RWPE2 (cell line): ENCODE measurements at regions not wholly inside any gene's neighbourhood (a gene's known extent, or its start where the extent isn't known, plus 50 kb on each side); places are given as distances from the start of the nearest gene placed in this dataset.

ENCODE experiments used
- ATAC-seq: fragments of 200-7000 bp; cut with Tn5 transposase; 3 replicates; pipeline ENCODE4 v1.9.1; 2021; ENCODE audit warnings: low read depth
- DNase-seq: peaks from one replicate; pipeline ENCODE4 v3.0.0-alpha.2; 2020; ENCODE audit warnings: low spot score
- H3K27ac ChIP-seq: fragments of 450-650 bp; 2 replicates; pipeline ENCODE4 v1.5.1; 2017; ENCODE audit warnings: mild to moderate bottlenecking; ENCODE audit not compliant: poor library complexity, severe bottlenecking
- H3K27me3 ChIP-seq: fragments of 250-450 bp; sonication (Bioruptor Pico); 2 replicates; pipeline ENCODE4 v1.5.1; 2021; ENCODE audit warnings: mild to moderate bottlenecking, moderate library complexity; ENCODE audit not compliant: insufficient read depth, poor library complexity, severe bottlenecking
- H3K36me3 ChIP-seq: fragments of 250-450 bp; sonication (Bioruptor Pico); 2 replicates; pipeline ENCODE4 v1.5.1; 2020; ENCODE audit warnings: low read depth, mild to moderate bottlenecking, moderate library complexity
- H3K4me1 ChIP-seq: fragments of 250-450 bp; sonication (Bioruptor Pico); 2 replicates; pipeline ENCODE4 v1.5.1; 2021; ENCODE audit warnings: mild to moderate bottlenecking, moderate library complexity; ENCODE audit not compliant: insufficient read depth, poor library complexity, severe bottlenecking
- H3K4me3 ChIP-seq: fragments of 250-450 bp; sonication (Bioruptor Pico); 2 replicates; pipeline ENCODE4 v1.5.1; 2021; ENCODE audit warnings: mild to moderate bottlenecking, moderate library complexity; ENCODE audit not compliant: severe bottlenecking
- H3K9me3 ChIP-seq: fragments of 250-450 bp; sonication (Bioruptor Pico); 2 replicates; pipeline ENCODE4 v1.5.1; 2021; ENCODE audit warnings: mild to moderate bottlenecking, moderate library complexity; ENCODE audit not compliant: severe bottlenecking
- TF ChIP-seq, protein P1 (sequence below): fragments of 450-650 bp; IDR thresholded peaks from one replicate; pipeline ENCODE4 v1.5.1; 2017; ENCODE audit warnings: mild to moderate bottlenecking, moderate library complexity; ENCODE audit not compliant: poor library complexity, severe bottlenecking

DNA sequence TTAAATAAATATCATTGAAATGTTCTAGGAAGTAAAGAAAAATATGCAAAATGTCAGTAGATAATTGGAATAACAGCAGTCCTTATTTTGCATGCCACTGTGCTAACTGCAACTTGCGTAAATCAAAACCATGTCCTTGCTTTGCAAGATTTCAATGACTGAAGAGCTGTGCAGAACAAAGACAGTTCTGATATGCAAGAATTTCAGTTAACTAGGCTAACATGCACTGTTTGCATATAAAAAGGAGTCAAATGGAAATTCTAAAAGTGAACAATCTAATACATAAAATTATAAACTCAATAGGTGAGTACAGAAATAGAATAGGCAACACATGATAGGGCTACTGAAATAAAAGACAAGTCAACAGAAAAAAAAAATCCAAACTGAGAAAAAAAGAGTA is 1844.6 kb upstream of the NUDT12 start:
- H3K9me3 ChIP-seq, result no peaks in the 10 kb centered on the region
- ATAC-seq, result no peak
- no peak for DNase-seq
- H3K27ac ChIP-seq, result no peak overlapping the region
- no peaks in the 10 kb centered on the region for H3K4me1 ChIP-seq
- TF ChIP-seq, protein P1, sequence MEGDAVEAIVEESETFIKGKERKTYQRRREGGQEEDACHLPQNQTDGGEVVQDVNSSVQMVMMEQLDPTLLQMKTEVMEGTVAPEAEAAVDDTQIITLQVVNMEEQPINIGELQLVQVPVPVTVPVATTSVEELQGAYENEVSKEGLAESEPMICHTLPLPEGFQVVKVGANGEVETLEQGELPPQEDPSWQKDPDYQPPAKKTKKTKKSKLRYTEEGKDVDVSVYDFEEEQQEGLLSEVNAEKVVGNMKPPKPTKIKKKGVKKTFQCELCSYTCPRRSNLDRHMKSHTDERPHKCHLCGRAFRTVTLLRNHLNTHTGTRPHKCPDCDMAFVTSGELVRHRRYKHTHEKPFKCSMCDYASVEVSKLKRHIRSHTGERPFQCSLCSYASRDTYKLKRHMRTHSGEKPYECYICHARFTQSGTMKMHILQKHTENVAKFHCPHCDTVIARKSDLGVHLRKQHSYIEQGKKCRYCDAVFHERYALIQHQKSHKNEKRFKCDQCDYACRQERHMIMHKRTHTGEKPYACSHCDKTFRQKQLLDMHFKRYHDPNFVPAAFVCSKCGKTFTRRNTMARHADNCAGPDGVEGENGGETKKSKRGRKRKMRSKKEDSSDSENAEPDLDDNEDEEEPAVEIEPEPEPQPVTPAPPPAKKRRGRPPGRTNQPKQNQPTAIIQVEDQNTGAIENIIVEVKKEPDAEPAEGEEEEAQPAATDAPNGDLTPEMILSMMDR, result no peak
- H3K4me3 ChIP-seq, result no peak overlapping the region
- H3K36me3 ChIP-seq, result no peaks in the 10 kb centered on the region
- H3K27me3 ChIP-seq, result peaks cover 3% of the 10 kb centered on the region

DNA sequence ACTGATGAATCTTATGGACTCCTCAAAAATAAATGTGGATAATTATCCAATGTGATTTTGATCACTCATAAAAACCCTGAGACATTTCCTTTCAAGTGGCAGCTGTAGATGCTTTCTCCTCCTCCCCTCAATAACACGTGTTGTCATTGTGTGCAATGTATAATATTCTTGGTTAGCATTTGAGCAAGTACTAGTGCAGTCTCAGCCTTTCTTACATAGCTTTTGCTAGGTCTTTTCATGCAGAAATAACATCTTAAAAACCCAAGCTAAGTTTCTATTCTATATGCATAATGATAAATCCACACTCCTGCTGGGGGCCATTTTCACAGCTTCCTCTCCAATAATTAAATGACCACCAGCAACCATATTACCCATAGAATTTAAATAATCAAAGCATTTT is 1835.2 kb upstream of the NUDT12 start:
- no peaks in the 10 kb centered on the region for H3K36me3 ChIP-seq
- H3K4me1 ChIP-seq, result no peaks in the 10 kb centered on the region
- H3K4me3 ChIP-seq, result no peak overlapping the region
- DNase-seq, result no peak
- TF ChIP-seq, protein P1, result no peak
- ATAC-seq, result no peak
- no peak overlapping the region for H3K27ac ChIP-seq
- no peaks in the 10 kb centered on the region for H3K9me3 ChIP-seq
- H3K27me3 ChIP-seq, result no peaks in the 10 kb centered on the region

DNA sequence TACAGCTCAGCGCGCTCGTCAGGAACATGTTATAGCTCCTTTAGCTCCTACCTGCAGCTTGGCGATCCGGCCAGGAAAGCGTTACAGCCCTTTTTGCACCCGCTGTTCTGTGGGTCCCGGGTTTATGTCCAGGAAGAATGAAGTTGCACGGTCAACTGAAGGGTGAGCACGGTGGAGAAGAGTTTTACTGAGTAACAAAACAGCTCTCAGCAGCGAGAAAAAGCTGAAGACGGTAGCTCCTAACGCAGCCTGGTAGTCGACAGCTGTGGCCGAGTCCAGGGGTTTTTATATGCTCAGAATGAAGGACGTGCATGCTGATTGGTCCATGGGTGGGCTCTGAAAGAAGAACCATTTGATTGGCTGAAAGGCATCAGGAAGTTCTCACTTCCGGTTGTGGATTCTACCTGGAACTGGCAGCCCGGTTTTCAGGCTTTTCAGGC is 1830.1 kb upstream of the NUDT12 start:
- H3K27ac ChIP-seq, result no peak overlapping the region
- H3K27me3 ChIP-seq, result peaks cover 8% of the 10 kb centered on the region
- TF ChIP-seq, protein P1, result no peak
- no peak for DNase-seq
- H3K4me3 ChIP-seq, result no peak overlapping the region
- no peaks in the 10 kb centered on the region for H3K4me1 ChIP-seq
- H3K9me3 ChIP-seq, result no peaks in the 10 kb centered on the region
- no peak for ATAC-seq
- H3K36me3 ChIP-seq, result no peaks in the 10 kb centered on the region

DNA sequence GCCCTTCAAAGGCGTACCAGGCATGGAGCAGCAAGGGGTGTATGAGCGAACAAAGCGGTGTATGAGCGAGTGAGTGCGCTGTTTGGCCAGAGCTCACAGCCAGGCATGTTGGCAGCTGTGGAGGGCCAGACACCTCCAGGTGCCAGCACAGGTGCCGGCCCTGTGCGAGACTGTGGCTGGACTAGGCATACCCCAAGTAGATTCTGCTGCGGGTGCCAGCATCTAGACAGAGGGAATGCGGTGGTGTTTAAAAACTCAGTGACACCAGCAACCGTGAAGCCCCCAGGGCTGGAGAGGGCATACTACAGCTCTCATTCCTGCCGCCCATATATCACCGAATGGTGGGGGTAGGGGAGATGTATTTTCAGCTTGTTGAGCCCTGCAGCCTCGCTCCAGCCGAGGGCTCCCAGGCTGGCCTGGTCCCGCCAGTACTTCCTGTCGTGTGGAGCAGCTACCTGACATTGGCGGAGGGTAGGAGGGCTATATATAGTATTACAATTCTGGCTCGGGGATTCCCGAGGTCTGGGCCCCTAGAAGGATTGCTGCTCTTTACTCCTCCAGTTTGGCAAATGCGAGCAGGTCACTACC is 1829.6 kb upstream of the NUDT12 start:
- peaks cover 8% of the 10 kb centered on the region for H3K27me3 ChIP-seq
- ATAC-seq (no peak), DNase-seq (peak; percentile 37)
- no peaks in the 10 kb centered on the region for H3K4me1 ChIP-seq
- no peak overlapping the region for H3K27ac ChIP-seq
- no peaks in the 10 kb centered on the region for H3K9me3 ChIP-seq
- TF ChIP-seq, protein P1, result no peak
- H3K36me3 ChIP-seq, result no peaks in the 10 kb centered on the region
- H3K4me3 ChIP-seq, result no peak overlapping the region

DNA sequence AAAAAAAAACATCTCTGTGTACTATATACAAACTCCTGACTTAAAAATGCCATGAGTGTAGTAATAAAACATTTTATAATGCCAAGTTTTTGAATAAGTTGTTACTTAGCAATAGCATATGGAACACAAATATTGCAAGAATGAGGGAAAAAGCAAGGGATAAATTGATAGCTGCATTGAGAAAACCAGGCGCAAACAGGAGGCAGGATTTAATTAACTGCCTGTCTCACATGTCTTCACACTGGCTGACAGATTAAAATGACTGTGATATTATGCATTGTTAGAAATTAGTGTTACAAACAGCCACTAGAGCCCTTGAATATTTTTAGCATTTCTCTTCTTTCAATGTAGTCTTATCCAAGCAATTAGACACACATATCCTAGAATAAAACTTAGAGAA is 1817.5 kb upstream of the NUDT12 start:
- Histone ChIP-seq H3K27me3 (no peaks in the 10 kb centered on the region), H3K4me3 (no peak overlapping the region), H3K27ac (no peak overlapping the region), H3K4me1 (peaks cover under 1% of the 10 kb centered on the region), H3K36me3 (no peaks in the 10 kb centered on the region), H3K9me3 (no peaks in the 10 kb centered on the region)
- TF ChIP-seq, protein P1, result no peak
- ATAC-seq (no peak), DNase-seq (no peak)
